GM21786 (cell line): ENCODE measurements at regions not wholly inside any gene's neighbourhood (a gene's known extent, or its start where the extent isn't known, plus 50 kb on each side); places are given as distances from the start of the nearest gene placed in this dataset.

Experiments
- ATAC-seq: cut with Tn5 transposase; IDR thresholded peaks from one replicate; pipeline ENCODE4 v1.9.1; 2021; ENCODE audit not compliant: unreplicated experiment

DNA sequence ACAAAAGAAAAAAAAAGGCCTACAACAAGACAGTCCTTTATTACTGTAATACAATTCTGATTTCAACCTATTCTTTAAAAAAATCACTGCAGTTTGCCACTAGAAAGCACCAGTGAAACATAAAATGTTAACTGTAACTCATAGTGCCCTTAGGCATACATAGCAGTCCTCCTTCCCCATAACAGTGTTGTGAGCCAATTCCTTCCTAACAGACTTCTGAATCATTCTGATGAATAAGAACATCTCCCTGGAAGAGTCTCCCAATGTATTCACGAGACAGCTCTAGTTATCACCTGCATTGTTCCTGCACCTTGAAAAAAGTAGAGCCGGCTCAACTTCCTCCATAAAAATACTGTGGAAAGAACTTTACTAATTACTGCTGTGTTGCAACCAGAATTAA lies 213.6 kb upstream of the FSCB start:
- ATAC-seq = no peak

DNA sequence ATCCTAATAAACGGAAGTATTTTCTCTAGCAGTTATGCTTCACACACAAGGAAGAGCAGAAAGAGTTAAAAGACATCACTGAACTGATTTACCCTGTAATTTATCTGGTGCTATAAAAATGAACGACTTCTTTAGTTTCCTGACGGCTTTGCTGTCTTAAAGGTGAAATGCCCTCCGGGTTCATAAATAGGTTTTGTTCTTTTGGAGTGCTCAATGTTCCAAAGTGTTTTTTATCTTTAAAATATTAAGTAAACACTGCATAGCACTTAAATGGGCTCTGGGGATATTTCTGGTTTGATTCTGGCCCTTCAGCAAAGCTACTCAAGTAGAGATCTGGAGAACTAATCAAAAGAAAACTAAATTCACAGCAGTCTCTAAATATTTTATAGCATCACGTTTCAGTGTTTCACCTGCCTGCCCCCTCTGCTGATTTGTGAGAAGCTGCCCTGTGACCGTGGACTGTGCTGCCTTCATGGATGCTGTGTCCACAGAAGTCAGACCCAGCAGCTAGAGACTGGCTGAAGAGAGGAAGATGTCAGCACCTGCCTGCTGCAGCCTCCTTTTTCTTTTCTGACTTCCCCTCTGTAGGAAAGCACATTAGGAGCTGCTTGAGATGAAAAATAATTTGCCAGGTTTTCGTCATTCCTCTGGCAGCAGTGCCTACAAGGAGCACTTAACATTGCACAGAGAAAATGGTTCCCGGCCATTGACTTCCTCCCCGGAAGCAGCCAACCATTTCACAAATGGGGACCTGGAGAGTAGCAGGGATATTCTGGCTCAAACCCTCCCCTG lies 205.1 kb upstream of the FSCB start:
- ATAC-seq = no peak

DNA sequence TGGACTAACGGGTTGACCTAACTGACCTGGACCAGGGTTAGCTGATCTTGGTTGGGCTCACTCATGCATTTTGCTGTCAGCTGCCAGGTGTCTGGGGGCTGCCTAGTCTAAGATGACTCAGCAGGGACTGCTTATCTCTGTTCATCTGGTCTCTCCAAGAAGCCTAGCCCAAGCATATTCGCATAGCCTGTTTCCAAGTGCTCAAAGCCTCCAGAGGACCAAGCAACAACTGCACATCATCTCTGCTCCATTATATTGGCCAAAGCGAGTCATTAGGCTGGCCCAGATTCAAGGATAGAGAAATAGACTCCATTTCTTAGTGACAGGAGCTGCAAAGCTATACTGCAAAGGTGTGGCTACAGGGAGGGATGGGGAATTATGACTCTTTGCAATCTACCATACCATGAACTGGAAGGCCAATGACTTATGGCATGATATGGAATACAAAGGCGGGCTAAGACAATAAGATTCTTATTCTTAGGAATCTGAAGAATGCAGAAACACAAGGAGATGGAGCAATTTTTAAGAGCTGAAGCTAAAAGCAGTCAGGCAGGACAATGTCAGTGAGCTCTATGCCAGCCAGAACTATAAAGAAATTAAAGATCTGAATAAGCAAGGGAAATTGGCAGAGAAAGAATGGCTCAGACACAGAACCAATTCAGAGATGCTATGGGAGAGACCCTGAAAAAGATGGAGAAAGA lies 194.6 kb upstream of the FSCB start:
- ATAC-seq = no peak

DNA sequence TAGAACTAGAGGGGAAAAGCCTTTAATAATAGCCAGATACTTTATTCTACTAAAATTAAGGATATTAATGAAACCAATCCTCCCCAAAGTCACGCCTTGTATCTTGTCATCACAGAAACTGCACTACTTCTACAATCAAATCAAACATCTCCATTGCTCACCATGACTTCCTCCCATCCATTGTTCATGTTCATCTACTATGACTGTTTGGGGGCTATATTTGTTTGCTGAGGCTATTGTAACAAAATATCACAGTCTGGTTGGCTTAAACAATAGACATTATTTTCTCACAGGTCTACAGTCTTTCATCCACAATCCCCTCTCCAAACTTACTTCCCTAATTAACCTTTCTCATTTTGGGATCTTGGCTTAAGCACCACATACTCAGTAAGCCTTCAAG lies 193.6 kb upstream of the FSCB start:
- no peak for ATAC-seq

DNA sequence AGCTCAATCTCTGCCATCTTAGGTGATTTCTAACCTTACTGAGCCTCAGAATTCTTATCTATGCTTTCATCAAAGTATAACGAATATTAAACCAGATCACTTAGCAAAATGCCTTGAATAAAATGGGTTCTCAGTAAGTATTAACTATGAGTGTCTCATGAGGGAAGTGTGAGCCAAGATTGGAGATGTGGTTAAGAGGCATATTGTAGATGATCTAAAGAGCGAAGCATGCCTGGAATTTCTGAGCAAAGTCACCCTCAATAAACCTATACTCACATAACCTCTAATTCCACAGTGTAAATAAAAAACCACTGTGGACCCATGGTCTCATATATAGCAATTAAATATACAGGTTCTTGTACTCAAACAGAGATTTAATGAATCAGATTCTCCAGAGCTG lies 193.1 kb upstream of the FSCB start:
- no peak for ATAC-seq

DNA sequence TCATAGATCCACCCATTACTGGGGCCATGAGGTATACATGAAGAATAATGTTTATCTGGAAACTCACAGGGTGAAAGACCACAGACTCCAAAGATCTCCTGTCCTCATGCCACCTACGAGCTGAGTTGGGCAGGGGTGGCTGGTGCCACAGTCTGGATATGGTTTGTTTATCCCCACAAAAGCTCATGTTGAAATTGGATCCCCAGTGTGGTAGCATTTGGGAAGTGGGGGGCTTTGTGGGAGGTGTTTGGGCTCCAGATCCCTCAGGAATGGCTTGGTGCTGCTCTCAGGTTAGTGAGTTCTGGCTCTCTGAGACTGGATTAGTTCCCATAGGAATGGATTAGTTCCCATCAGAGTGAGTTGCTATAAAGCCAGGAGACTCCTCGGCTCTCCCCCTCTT lies 192.3 kb upstream of the FSCB start:
- no peak for ATAC-seq

DNA sequence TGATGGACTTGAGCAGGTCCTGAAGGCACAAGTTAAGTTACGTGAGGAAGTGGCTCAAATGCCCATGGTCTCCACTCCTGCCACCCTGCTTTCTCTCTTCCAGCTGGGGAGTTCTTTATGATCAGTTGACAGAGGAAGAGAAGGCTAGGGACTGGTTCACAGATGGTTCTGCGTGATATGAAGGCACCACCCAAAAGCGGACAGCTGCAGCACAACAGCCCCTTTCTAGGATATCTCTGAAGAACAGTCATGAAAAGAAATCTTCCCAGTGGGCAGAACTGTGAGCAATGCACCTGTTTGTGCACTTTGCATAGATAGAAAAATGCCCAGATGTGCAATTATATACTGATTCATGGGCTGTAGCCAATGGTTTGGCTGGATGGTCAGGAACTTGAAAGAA lies 162.4 kb upstream of the FSCB start:
- no peak for ATAC-seq

DNA sequence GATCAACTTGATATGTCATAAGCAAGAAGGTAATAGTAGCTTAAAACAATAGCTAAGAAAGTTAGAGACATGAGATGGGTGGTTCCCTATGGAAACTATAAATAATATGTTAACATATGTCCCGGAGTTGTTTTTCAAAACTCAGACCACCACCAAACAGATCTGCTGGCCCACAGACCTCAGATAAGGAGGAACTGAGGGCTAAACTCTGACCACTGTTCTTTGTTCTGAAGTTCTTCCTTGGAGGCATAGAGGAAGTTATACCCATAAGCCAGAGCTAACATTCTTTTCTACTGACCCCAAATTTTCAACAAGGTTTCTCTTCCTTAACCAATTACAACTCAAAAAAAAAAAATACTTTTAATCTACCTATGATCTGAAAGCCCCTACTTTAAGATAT lies 156.1 kb upstream of the FSCB start:
- no peak for ATAC-seq

DNA sequence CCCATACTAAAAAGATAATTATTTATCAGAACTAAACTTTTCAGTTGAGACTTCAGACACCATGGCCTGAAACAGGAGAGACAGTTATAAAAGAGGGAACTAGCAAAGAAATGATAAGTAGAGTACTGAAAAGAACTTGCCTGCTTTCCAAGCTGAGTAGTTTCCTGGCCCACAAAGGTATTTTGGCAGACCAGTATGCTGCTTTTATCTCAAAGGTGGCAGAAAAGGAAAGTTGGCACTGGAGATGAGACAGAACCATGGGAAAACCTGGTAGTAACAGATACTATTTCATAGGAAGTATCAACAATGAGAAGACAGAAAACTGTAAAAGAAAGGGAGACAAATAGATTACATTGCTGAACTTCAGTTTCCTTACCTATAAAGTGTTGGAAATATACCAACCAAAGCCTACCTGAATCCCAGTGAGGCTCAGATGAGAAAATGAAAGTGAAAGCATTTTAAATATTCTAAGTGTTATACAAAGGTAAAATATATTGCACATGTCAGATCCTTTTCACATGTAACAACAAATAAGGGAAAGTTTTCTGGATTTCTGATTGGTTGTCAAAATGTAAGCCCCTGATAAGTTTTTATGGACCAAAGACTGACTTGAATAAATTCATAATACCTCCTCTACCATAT lies 155.3 kb upstream of the FSCB start:
- no peak for ATAC-seq

DNA sequence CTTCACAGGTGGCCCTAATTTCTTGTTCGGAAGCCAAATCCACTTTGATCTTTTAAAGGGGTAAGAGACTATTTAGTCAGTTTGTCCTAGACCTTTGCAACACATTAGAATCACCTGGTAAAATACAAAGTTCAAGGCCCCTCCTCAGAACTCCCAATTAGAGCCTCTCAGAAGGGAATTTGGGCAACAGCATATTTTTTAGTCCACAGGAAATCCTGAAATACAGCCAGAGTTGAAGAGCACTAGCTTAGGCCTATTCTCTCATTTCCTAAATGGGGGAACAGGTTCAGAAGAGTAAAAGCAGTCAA lies 151.3 kb upstream of the FSCB start:
- ATAC-seq = no peak

DNA sequence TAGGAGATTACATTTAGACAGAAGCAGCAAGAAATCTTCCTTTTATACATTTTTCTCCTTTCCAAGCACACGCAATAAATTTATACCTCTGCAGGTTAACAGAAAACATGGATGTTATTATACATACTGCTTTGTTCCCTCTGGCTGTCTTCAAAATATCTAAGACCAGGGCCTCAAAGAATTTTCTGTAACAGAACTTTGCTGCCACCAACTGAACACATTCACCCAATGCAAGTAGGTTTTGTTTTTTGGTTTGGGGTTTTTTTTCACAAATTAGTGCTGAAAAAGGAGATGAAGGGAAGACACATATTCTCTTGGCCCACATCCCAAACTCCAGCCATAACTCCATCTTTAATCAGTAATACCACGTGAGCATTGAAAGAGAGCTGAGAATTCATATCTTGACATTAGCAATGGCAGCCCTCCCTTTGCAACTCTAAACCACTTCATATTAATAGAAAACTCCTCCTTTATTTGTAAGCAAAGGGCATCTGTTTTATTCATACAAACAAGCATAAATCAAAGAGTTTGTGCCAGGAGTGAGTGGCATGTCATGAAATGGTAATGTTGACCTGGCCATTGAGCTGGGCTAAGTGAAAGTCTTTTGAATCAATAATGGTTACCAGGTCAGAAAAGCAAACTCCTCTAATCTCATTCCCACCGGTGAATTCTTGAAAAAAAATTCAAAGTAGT lies 150.8 kb upstream of the FSCB start:
- ATAC-seq = no peak

DNA sequence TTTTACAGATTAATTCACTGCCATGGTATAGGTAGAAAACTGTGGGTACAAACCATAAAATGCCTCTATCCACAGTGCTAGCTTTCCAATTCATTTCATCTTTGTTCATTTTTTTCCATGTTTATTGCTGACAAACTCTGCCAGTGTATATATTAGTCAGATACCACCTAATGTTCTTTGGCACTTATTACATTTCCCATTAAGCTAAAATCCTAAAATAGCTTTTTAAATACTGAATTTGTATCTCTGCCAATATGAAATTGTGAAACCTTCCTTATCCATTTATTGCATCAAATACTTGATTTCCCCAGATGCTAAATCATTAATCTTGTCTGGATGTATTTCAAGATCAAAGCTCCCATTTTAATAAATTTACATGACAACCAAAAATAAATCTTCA lies 150.1 kb upstream of the FSCB start:
- no peak for ATAC-seq

DNA sequence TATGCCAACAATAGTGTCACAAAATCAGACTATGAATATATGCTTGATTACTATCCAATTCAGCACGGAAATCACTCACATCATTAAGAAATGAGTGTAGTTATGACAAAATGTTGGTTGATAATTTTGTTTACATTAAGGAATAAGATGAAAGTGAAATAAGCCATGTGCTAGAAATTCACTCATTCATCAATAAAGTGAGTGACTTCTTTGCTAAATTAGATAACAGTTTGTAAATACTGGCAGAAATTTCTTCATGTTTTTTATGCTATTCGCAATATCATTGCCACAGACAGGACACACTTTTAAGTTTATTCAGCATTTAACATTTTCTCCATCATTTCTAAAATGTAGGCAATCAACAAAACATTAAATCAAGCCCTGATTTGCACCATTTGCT lies 147.5 kb upstream of the FSCB start:
- ATAC-seq = no peak

DNA sequence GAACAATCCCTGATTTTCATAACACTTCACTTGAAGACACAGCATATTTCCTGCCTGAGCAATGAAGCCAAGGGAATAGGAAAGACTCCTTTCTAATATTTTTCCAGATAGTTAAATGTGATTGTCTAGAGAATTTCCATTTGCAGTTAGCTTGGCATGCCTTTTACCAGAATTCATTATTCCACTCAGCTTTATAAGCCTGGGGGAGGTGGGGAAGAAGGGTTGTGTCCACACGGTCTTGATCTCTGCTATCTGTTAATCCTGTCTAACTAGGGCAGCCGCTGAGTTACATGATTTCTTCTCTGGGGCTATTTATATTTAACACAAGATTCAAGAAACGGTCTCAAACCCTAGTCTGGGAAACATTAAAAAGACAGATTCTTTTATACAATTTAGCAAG lies 146.6 kb upstream of the FSCB start:
- no peak for ATAC-seq

DNA sequence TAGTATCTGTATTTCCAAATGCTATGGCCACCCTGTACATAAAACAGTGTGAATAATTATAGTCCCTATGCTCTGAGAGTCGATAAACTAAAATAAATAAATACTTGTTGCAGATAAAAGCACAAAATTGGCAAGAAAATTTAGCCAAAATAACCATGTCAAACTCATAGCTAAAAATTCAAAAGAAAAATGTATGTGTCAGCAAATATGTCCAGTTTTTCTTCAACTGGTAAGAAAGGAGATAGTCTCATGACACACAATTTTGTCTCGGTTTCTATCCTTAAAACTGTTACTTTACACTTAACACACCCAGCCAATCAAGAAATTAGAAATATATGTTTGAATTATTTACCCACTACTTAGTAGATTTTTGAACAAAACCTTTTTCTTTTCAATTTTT lies 145.6 kb upstream of the FSCB start:
- no peak for ATAC-seq

DNA sequence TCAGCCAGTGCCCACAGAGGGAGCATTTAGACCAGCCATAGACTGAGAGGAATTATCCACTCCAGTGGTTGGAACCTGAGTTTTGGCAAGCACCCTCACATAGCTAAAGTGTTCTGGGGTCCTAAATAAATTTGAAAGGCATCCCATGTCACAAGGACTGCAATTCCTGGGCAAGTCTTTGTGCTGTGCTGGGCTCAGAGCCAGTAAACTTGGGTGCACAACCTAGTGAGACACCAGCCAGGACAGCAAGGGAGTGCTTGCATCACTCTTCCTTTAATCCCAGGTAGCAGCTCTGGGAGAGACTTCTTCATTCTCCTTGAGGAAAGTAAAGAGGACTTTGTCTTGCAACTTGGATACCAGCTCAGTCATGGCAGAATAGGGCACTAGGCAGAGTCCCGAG lies 142.0 kb upstream of the FSCB start:
- no peak for ATAC-seq

DNA sequence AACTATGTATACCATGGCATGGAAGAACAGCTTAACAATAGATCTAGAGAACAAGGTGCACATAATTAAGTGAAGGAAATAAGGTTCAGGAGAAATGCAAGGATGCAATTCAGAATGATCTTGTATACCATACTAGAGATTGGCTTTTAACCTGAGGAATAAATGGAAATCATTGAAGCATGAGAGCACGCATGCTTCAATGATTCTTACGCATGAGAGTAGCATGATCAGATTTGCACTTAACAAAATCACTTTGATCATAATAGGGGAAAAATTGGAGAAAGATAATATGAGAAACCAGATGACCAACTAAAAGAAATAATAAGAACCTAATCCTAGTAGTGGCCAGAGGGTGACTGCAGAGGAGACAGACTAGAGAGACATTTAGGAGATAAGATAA lies 133.3 kb upstream of the FSCB start:
- no peak for ATAC-seq

DNA sequence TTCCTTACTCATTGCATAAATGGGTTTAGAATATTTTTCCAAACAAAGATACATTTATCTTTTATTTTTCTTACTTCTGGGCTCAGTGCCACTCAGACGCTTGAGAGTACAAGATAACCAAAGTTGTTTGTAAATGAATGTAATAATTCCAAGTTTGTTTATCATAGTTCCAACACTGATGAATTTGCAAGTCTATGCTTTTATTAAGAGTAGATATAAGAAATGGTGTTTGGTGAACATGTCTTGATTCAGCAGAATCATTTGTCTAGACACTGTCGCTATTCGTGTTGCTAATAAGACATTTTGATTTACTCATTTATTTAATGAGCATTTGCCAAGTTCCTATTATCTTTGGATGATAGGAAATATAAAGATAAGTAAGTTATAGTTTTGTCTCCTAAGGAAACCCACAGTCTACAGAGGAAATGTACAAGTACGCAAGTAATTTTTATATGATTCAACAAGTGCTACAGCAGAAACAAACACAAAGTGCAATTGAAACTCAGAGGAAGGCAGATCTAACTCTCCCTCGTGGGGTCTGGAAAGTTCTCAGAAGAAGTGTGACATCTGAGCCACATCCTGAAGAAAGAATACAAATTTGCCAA lies 132.8 kb upstream of the FSCB start:
- no peak for ATAC-seq

DNA sequence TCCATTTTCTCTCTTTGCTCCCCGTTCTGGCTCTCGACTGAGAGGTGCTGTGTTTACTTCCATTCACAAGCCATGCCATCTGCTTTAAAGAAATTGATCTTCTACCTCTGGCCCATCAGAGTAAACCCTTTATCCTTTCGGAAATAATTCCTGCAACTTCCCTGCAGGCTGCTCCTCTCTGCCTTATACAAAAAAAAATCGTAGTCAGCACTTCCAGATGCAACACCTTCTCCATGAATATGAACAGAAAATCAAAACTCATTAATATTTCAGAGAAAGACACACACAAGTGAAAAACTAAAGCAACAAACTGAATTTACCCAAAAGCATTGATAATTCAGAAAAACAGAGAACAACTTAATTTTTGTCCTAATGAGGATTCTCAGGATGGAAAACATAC lies 127.6 kb upstream of the FSCB start:
- no peak for ATAC-seq

DNA sequence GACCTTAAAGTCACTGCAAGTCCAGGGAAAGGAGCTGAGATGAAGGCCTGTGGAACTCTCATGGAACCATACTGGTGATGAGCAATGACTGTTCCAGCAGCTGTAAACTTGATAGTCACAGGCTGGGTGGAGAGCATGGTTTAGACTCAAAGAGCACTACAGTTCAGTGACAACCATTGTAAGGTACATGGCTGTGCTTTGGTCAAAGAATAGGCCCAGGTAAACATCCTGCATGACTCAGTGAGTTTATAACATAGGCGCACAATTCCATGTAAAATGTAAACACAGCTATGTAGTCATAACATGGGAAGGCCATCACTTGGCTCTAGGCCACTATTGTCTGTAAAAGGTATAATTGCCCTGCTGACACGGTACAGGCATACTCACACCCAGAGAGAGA lies 119.3 kb upstream of the FSCB start:
- no peak for ATAC-seq

DNA sequence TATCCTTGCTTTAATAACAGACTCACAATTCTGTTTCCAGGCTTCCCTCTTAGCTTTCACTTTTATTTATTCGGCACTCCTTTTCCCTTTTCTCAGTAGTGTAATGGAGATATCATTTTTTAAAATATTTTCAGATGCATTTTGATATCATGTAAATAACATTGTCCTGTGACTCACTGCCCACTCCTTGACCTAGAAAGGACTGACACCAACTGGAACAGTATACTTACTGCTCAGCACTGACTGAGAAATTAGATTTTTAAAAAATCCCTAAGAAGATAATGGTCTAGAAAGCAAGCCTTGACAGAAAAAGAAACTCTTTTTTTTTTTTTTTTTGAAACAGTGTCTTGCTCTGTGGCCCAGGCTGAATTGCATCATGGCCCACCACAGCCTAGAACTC lies 118.0 kb upstream of the FSCB start:
- no peak for ATAC-seq
